ENCODE measurements at regions not wholly inside any gene's neighbourhood (a gene's known extent, or its start where the extent isn't known, plus 50 kb on each side); places are given as distances from the start of the nearest gene placed in this dataset.

GRCh38 chr2:52765735-52766134 lies 1001.9 kb upstream of the CHAC2 start:
- no peak for TF ChIP-seq CTCF (IDR thresholded peaks at IDR 0.05; ENCODE audit: borderline replicate concordance, insufficient read depth, low read depth, low read length)
- H3K4me3 ChIP-seq (ENCODE audit: low read depth, low read length) = no peak overlapping the region

GRCh38 chr2:52749764-52750163 lies 1017.8 kb upstream of the CHAC2 start:
- H3K4me3 ChIP-seq (ENCODE audit: low read depth, low read length) = no peak overlapping the region

GRCh38 chr2:52745144-52745543 lies 1022.5 kb upstream of the CHAC2 start:
- TF ChIP-seq CTCF (IDR thresholded peaks at IDR 0.05; ENCODE audit: borderline replicate concordance, insufficient read depth, low read depth, low read length) = no peak
- no peak overlapping the region for H3K4me3 ChIP-seq (ENCODE audit: low read depth, low read length)

More at GRCh38 chr2:52749764-52750163, 1017.8 kb upstream of the CHAC2 start:
- TF ChIP-seq CTCF (IDR thresholded peaks at IDR 0.05; ENCODE audit: borderline replicate concordance, insufficient read depth, low read depth, low read length) = no peak

- H3K4me3 ChIP-seq (ENCODE audit: low read depth, low read length) = no peak overlapping the region
- TF ChIP-seq CTCF (IDR thresholded peaks at IDR 0.05; ENCODE audit: borderline replicate concordance, insufficient read depth, low read depth, low read length) = no peak
Observed at GRCh38 chr2:52732849-52733395, 1034.7 kb upstream of the CHAC2 start.

GRCh38 chr2:52724585-52724984 lies 1043.0 kb upstream of the CHAC2 start:
- no peak for TF ChIP-seq CTCF (IDR thresholded peaks at IDR 0.05; ENCODE audit: borderline replicate concordance, insufficient read depth, low read depth, low read length)
- no peak overlapping the region for H3K4me3 ChIP-seq (ENCODE audit: low read depth, low read length)

- H3K4me3 ChIP-seq (ENCODE audit: low read depth, low read length) = no peak overlapping the region
- no peak for TF ChIP-seq CTCF (IDR thresholded peaks at IDR 0.05; ENCODE audit: borderline replicate concordance, insufficient read depth, low read depth, low read length)
Observed at GRCh38 chr2:52717836-52718235, 1049.8 kb upstream of the CHAC2 start.

GRCh38 chr2:52710810-52711618 lies 1056.6 kb upstream of the CHAC2 start:
- no peak for TF ChIP-seq CTCF (IDR thresholded peaks at IDR 0.05; ENCODE audit: borderline replicate concordance, insufficient read depth, low read depth, low read length)
- H3K4me3 ChIP-seq (ENCODE audit: low read depth, low read length) = no peak overlapping the region
